ENCODE measurements at regions not wholly inside any gene's neighbourhood (a gene's known extent, or its start where the extent isn't known, plus 50 kb on each side); places are given as distances from the start of the nearest gene placed in this dataset.
"Not testable (repeated sequence)": the region's sequence is repeated elsewhere in the genome, so short reads cannot be mapped to it uniquely, and the experiment has no call there.

GRCh38 chr2:83245806-83246537, 1213.1 kb downstream of the SUCLG1 start:
- TF ChIP-seq SP1 (IDR thresholded peaks at IDR 0.05; ENCODE audit: low read depth, low read length); ZNF274 (IDR thresholded peaks at IDR 0.05; ENCODE audit: insufficient read depth, insufficient read length); NFYB (IDR thresholded peaks at IDR 0.05; ENCODE audit: insufficient read depth, low read depth, low read length); EZH2 (IDR thresholded peaks at IDR 0.05; ENCODE audit: borderline replicate concordance, control insufficient read depth, low read depth, low read length): not testable (repeated sequence)
